Body of pancreas (tissue), 4 donors: ENCODE measurements at regions not wholly inside any gene's neighbourhood (a gene's known extent, or its start where the extent isn't known, plus 50 kb on each side); places are given as distances from the start of the nearest gene placed in this dataset.
A peak's percentile ranks its signal among the peaks of the same experiment; 100 is the strongest.

Source experiments
- ATAC-seq: fragments of 150-250 bp; one replicate; pipeline ENCODE4 v1.9.1; 2016
- DNase-seq, 4 donors: peaks; one replicate each; pipeline ENCODE4 v3.0.0-alpha.2; 2019
- H3K27ac ChIP-seq, 4 donors: fragments of 200-600 bp; sonication (generic); 1 replicate in 3 of 4; 2 replicates in 1 of 4; pipeline versions ENCODE4 v1.5.1 to v1.6.1; 2016 to 2019; ENCODE audit warnings: mild to moderate bottlenecking in 1 of 4, mixed read lengths in 1 of 4, moderate library complexity in 1 of 4
- H3K27me3 ChIP-seq, 2 donors: fragments of 200-600 bp; sonication (generic); one replicate each; pipeline ENCODE4 v1.6.0; 2016; ENCODE audit warnings: mild to moderate bottlenecking in 1 of 2
- H3K36me3 ChIP-seq, 2 donors: fragments of 200-600 bp; sonication (generic); replicated peaks in 1 of 2; 2 replicates each; pipeline ENCODE4 v1.5.1; 2016; ENCODE audit warnings: low read depth in 2 of 2; ENCODE audit not compliant: insufficient read depth in 1 of 2
- H3K4me1 ChIP-seq: fragments of 200-600 bp; sonication (generic); one replicate; pipeline ENCODE4 v1.6.0; 2016
- H3K4me3 ChIP-seq, 2 donors: fragments of 200-600 bp; sonication (generic); 1 replicate in 1 of 2; 2 replicates in 1 of 2; pipeline ENCODE4 v1.5.1; 2016 to 2019
- H3K9me3 ChIP-seq, 3 donors: fragments of 200-600 bp; sonication (generic); 1 replicate in 2 of 3; 2 replicates in 1 of 3; pipeline ENCODE4 v1.5.1; 2016
- CTCF ChIP-seq, 7 experiments: fragments of 450-650 bp in 4 of 7; fragments of 200-600 bp in 3 of 7; sonication (generic) in 3 of 7; IDR thresholded peaks; one replicate each; pipeline ENCODE4 v1.5.1; 2016 to 2019; ENCODE audit warnings: antibody characterized with exemption in 7 of 7
- POLR2A ChIP-seq, 3 donors: fragments of 450-650 bp; IDR thresholded peaks; one replicate each; pipeline ENCODE4 v1.6.1; 2016; ENCODE audit warnings: antibody characterized with exemption in 3 of 3, mild to moderate bottlenecking in 2 of 3
- WGBS, 2 donors: methylation state at CpG; one replicate each; pipeline ENCODE4 v1.1.5; 2017; 5-methylcytosine and 5-hydroxymethylcytosine counted together
- intact Hi-C: fragments of 100-400 bp; cut with DNase I; formaldehyde crosslinking; loops from one replicate; pipeline ENCODE4 v1.15.1; 2023

GRCh38 chr10:44063686-44064085, 321.2 kb downstream of the CXCL12 start:
- intact Hi-C loops = no loop called here
- no peak overlapping the region for H3K27ac ChIP-seq
- no peak for ATAC-seq
- H3K4me3 ChIP-seq = no peak overlapping the region
- WGBS, 2 donors = 83 to 100% methylated on average over 1 to 2 of the region's 2 CpGs
- no peaks in the 10 kb centered on the region for H3K36me3 ChIP-seq
- no peaks in the 10 kb centered on the region for H3K27me3 ChIP-seq
- peaks cover 48% of the 10 kb centered on the region for H3K4me1 ChIP-seq
- no peak for DNase-seq
- no peaks in the 10 kb centered on the region for H3K9me3 ChIP-seq
- TF ChIP-seq POLR2A (IDR thresholded peaks at IDR 0.05) (no peak), CTCF (IDR thresholded peaks at IDR 0.05) (no peak)

GRCh38 chr10:44060719-44061118, 324.2 kb downstream of the CXCL12 start:
- intact Hi-C loops = no loop called here
- no peaks in the 10 kb centered on the region for H3K27me3 ChIP-seq
- no peak for ATAC-seq
- no peak overlapping the region for H3K4me3 ChIP-seq
- peaks cover 71% of the 10 kb centered on the region for H3K4me1 ChIP-seq
- no peak for DNase-seq
- H3K9me3 ChIP-seq = no peaks in the 10 kb centered on the region
- no peak overlapping the region for H3K27ac ChIP-seq
- no peaks in the 10 kb centered on the region for H3K36me3 ChIP-seq
- 67 to 82% methylated on average over 2 of the region's 2 CpGs for WGBS, 2 donors
- no peak for TF ChIP-seq POLR2A (IDR thresholded peaks at IDR 0.05)
- no peak for TF ChIP-seq CTCF (IDR thresholded peaks at IDR 0.05)

GRCh38 chr10:44060221-44060620, 324.7 kb downstream of the CXCL12 start:
- intact Hi-C loops = no loop called here
- WGBS, 2 donors = 21 to 30% methylated on average over 2 of the region's 2 CpGs

GRCh38 chr10:44058259-44058658, 326.6 kb downstream of the CXCL12 start:
- intact Hi-C loops = no loop called here
- Histone ChIP-seq H3K27ac (peak overlapping the region; percentile 65 to 77 (median 75)), H3K4me3 (no peak overlapping the region), H3K36me3 (no peaks in the 10 kb centered on the region), H3K9me3 (no peaks in the 10 kb centered on the region), H3K27me3 (no peaks in the 10 kb centered on the region), H3K4me1 (peaks cover 48% of the 10 kb centered on the region)
- ATAC-seq = no peak
- DNase-seq = no peak
- no peak for TF ChIP-seq POLR2A (IDR thresholded peaks at IDR 0.05)
- TF ChIP-seq CTCF (IDR thresholded peaks at IDR 0.05) = no peak
- 87 to 91% methylated on average over 3 of the region's 3 CpGs for WGBS, 2 donors

More at GRCh38 chr10:44060221-44060620, 324.7 kb downstream of the CXCL12 start:
- TF ChIP-seq POLR2A (IDR thresholded peaks at IDR 0.05) = no peak
- no peak for TF ChIP-seq CTCF (IDR thresholded peaks at IDR 0.05)
- ATAC-seq (no peak), DNase-seq (no peak)
- Histone ChIP-seq H3K4me3 (no peak overlapping the region), H3K4me1 (peaks cover 67% of the 10 kb centered on the region), H3K27ac (no peak overlapping the region), H3K36me3 (no peaks in the 10 kb centered on the region), H3K9me3 (no peaks in the 10 kb centered on the region), H3K27me3 (no peaks in the 10 kb centered on the region)

- peak in 1 of 3 donors; percentile 13 for TF ChIP-seq POLR2A (IDR thresholded peaks at IDR 0.05)
- TF ChIP-seq CTCF (IDR thresholded peaks at IDR 0.05) = no peak
- no peaks in the 10 kb centered on the region for H3K36me3 ChIP-seq
- intact Hi-C loops = no loop called here
- H3K9me3 ChIP-seq = no peaks in the 10 kb centered on the region
- H3K4me3 ChIP-seq = no peak overlapping the region
- peak; percentile 93 to 97 (median 96) for DNase-seq
- peak; percentile 96 for ATAC-seq
- peak overlapping the region; percentile 65 to 77 (median 75) for H3K27ac ChIP-seq
- H3K27me3 ChIP-seq = no peaks in the 10 kb centered on the region
- WGBS, 2 donors = 14 to 17% methylated on average over 26 to 27 of the region's 27 CpGs
- H3K4me1 ChIP-seq = peaks cover 52% of the 10 kb centered on the region
Observed at GRCh38 chr10:44056967-44057805, 327.7 kb downstream of the CXCL12 start.
